ENCODE measurements at regions not wholly inside any gene's neighbourhood (a gene's known extent, or its start where the extent isn't known, plus 50 kb on each side); places are given as distances from the start of the nearest gene placed in this dataset.

GRCh38 chr12:33967760-33968159 lies 54.5 kb upstream of the ALG10 start:
- no peak overlapping the region for H3K4me3 ChIP-seq (ENCODE audit: low read depth, low read length)
- no peak for DNase-seq (ENCODE audit: low read depth)
